Activated T-cell treated with anti-CD3 and anti-CD28 coated beads, Interleukin-2, amount 50 U/mL, for 4 hours (primary cell): ENCODE measurements at regions not wholly inside any gene's neighbourhood (a gene's known extent, or its start where the extent isn't known, plus 50 kb on each side); places are given as distances from the start of the nearest gene placed in this dataset.
"Not testable (repeated sequence)": the region's sequence is repeated elsewhere in the genome, so short reads cannot be mapped to it uniquely, and the experiment has no call there.

ENCODE experiments used
- ATAC-seq, 2 donors: fragments of 200-7000 bp; cut with Tn5 transposase; one replicate each; pipeline ENCODE4 v1.10.0; 2021
- DNase-seq: peaks from one replicate; pipeline ENCODE4 v3.0.0-alpha.2; 2020
- H3K27me3 Mint-ChIP-seq: one replicate; pipeline ENCODE4 v1.8.0; 2021; ENCODE audit warnings: low read depth, mixed read lengths
- H3K36me3 Mint-ChIP-seq: one replicate; pipeline ENCODE4 v1.8.0; 2022; ENCODE audit warnings: mixed read lengths; ENCODE audit not compliant: insufficient read depth
- H3K4me1 Mint-ChIP-seq: one replicate; pipeline ENCODE4 v1.8.0; 2021; ENCODE audit warnings: low read depth, mixed read lengths
- H3K4me3 Mint-ChIP-seq: one replicate; pipeline ENCODE4 v1.8.0; 2021; ENCODE audit warnings: mild to moderate bottlenecking, moderate library complexity, mixed read lengths
- H3K9me3 Mint-ChIP-seq: one replicate; pipeline ENCODE4 v1.8.0; 2021; ENCODE audit warnings: mixed read lengths

- Mint-ChIP-seq H3K27me3 (no peaks in the 10 kb centered on the region), H3K36me3 (no peaks in the 10 kb centered on the region), H3K4me1 (no peaks in the 10 kb centered on the region), H3K4me3 (no peak overlapping the region), H3K9me3 (peaks cover 31% of the 10 kb centered on the region)
- no peak for ATAC-seq
- DNase-seq: no peak
Measured at GRCh38 chr2:81002906-81003305, 698.4 kb upstream of the LRRTM1 start.

GRCh38 chr2:80987466-80987865 lies 682.9 kb upstream of the LRRTM1 start:
- Mint-ChIP-seq H3K4me1 (no peaks in the 10 kb centered on the region), H3K4me3 (no peak overlapping the region), H3K36me3 (no peaks in the 10 kb centered on the region), H3K9me3 (peaks cover 35% of the 10 kb centered on the region), H3K27me3 (no peaks in the 10 kb centered on the region)
- DNase-seq: no peak
- no peak for ATAC-seq

GRCh38 chr2:80969900-80970299 lies 665.3 kb upstream of the LRRTM1 start:
- Mint-ChIP-seq H3K4me1 (no peaks in the 10 kb centered on the region), H3K4me3 (no peak overlapping the region), H3K27me3 (no peaks in the 10 kb centered on the region), H3K9me3 (peaks cover 45% of the 10 kb centered on the region), H3K36me3 (no peaks in the 10 kb centered on the region)
- ATAC-seq (no peak), DNase-seq (no peak)

GRCh38 chr2:80968450-80968849 lies 663.9 kb upstream of the LRRTM1 start:
- H3K9me3 Mint-ChIP-seq: peaks cover 47% of the 10 kb centered on the region
- no peak overlapping the region for H3K4me3 Mint-ChIP-seq
- ATAC-seq: no peak

GRCh38 chr2:80947601-80948130 lies 643.1 kb upstream of the LRRTM1 start:
- Mint-ChIP-seq H3K4me3 (no peak overlapping the region), H3K27me3 (no peaks in the 10 kb centered on the region), H3K36me3 (no peaks in the 10 kb centered on the region), H3K9me3 (peaks cover 10% of the 10 kb centered on the region), H3K4me1 (no peaks in the 10 kb centered on the region)
- ATAC-seq (no peak), DNase-seq (no peak)

More at GRCh38 chr2:80968450-80968849, 663.9 kb upstream of the LRRTM1 start:
- Mint-ChIP-seq H3K27me3 (no peaks in the 10 kb centered on the region), H3K4me1 (no peaks in the 10 kb centered on the region), H3K36me3 (no peaks in the 10 kb centered on the region)
- no peak for DNase-seq

GRCh38 chr2:80943487-80943886 lies 638.9 kb upstream of the LRRTM1 start:
- no peaks in the 10 kb centered on the region for H3K4me1 Mint-ChIP-seq
- H3K36me3 Mint-ChIP-seq: no peaks in the 10 kb centered on the region
- H3K4me3 Mint-ChIP-seq: no peak overlapping the region
- no peak for ATAC-seq
- no peak for DNase-seq
- H3K27me3 Mint-ChIP-seq: no peaks in the 10 kb centered on the region
- H3K9me3 Mint-ChIP-seq: peaks cover 5% of the 10 kb centered on the region

GRCh38 chr2:80942766-80943165 lies 638.2 kb upstream of the LRRTM1 start:
- Mint-ChIP-seq H3K9me3 (peaks cover 12% of the 10 kb centered on the region), H3K4me1 (no peaks in the 10 kb centered on the region), H3K27me3 (no peaks in the 10 kb centered on the region), H3K36me3 (no peaks in the 10 kb centered on the region), H3K4me3 (no peak overlapping the region)
- DNase-seq (no peak), ATAC-seq (no peak)

- no peaks in the 10 kb centered on the region for H3K4me1 Mint-ChIP-seq
- H3K36me3 Mint-ChIP-seq: no peaks in the 10 kb centered on the region
- H3K4me3 Mint-ChIP-seq: no peak overlapping the region
- ATAC-seq: no peak
- peaks cover 31% of the 10 kb centered on the region for H3K9me3 Mint-ChIP-seq
- H3K27me3 Mint-ChIP-seq: no peaks in the 10 kb centered on the region
- DNase-seq: no peak
Measured at GRCh38 chr2:80938463-80938862, 633.9 kb upstream of the LRRTM1 start.

GRCh38 chr2:80931820-80932219 lies 627.3 kb upstream of the LRRTM1 start:
- H3K27me3 Mint-ChIP-seq, DNase-seq, H3K4me3 Mint-ChIP-seq, H3K36me3 Mint-ChIP-seq, ATAC-seq, H3K4me1 Mint-ChIP-seq: not testable (repeated sequence)
- H3K9me3 Mint-ChIP-seq: peaks cover 45% of the 10 kb centered on the region

- no peaks in the 10 kb centered on the region for H3K27me3 Mint-ChIP-seq
- DNase-seq: no peak
- H3K4me3 Mint-ChIP-seq: no peak overlapping the region
- no peaks in the 10 kb centered on the region for H3K36me3 Mint-ChIP-seq
- no peak for ATAC-seq
- H3K9me3 Mint-ChIP-seq: peaks cover 45% of the 10 kb centered on the region
- no peaks in the 10 kb centered on the region for H3K4me1 Mint-ChIP-seq
Measured at GRCh38 chr2:80930777-80931176, 626.2 kb upstream of the LRRTM1 start.

GRCh38 chr2:80926168-80926567 lies 621.6 kb upstream of the LRRTM1 start:
- ATAC-seq (no peak), DNase-seq (no peak)
- Mint-ChIP-seq H3K27me3 (no peaks in the 10 kb centered on the region), H3K9me3 (peaks cover 37% of the 10 kb centered on the region), H3K4me3 (no peak overlapping the region), H3K4me1 (no peaks in the 10 kb centered on the region), H3K36me3 (no peaks in the 10 kb centered on the region)

- H3K36me3 Mint-ChIP-seq: no peaks in the 10 kb centered on the region
- no peak for ATAC-seq
- no peaks in the 10 kb centered on the region for H3K4me1 Mint-ChIP-seq
- no peaks in the 10 kb centered on the region for H3K27me3 Mint-ChIP-seq
- H3K4me3 Mint-ChIP-seq: no peak overlapping the region
- no peak for DNase-seq
- H3K9me3 Mint-ChIP-seq: peaks cover 23% of the 10 kb centered on the region
Measured at GRCh38 chr2:80896576-80896975, 592.0 kb upstream of the LRRTM1 start.

- ATAC-seq: no peak
- Mint-ChIP-seq H3K4me3 (no peak overlapping the region), H3K4me1 (no peaks in the 10 kb centered on the region)
Measured at GRCh38 chr2:80894486-80894885, 589.9 kb upstream of the LRRTM1 start.

GRCh38 chr2:80893711-80894110 lies 589.2 kb upstream of the LRRTM1 start:
- Mint-ChIP-seq H3K4me1 (no peaks in the 10 kb centered on the region), H3K36me3 (no peaks in the 10 kb centered on the region), H3K9me3 (peaks cover 19% of the 10 kb centered on the region), H3K4me3 (no peak overlapping the region), H3K27me3 (no peaks in the 10 kb centered on the region)
- no peak for ATAC-seq
- DNase-seq: no peak

More at GRCh38 chr2:80894486-80894885, 589.9 kb upstream of the LRRTM1 start:
- Mint-ChIP-seq H3K36me3 (no peaks in the 10 kb centered on the region), H3K27me3 (no peaks in the 10 kb centered on the region), H3K9me3 (peaks cover 19% of the 10 kb centered on the region)
- DNase-seq: no peak

GRCh38 chr2:80889009-80889408 lies 584.5 kb upstream of the LRRTM1 start:
- Mint-ChIP-seq H3K9me3 (peaks cover 3% of the 10 kb centered on the region), H3K4me1 (no peaks in the 10 kb centered on the region), H3K27me3 (no peaks in the 10 kb centered on the region), H3K4me3 (no peak overlapping the region), H3K36me3 (no peaks in the 10 kb centered on the region)
- no peak for ATAC-seq
- DNase-seq: no peak
